MM.1S (cell line): ENCODE measurements at regions not wholly inside any gene's neighbourhood (a gene's known extent, or its start where the extent isn't known, plus 50 kb on each side); places are given as distances from the start of the nearest gene placed in this dataset.

ENCODE experiments used
- EZH2 ChIP-seq: fragments of 300-600 bp; sonication (generic); optimal IDR thresholded peaks from 2 replicates; pipeline ENCODE3; 2017; ENCODE audit warnings: low read depth, mild to moderate bottlenecking, antibody characterized with exemption, low read length, mixed read lengths
- TF ChIP-seq, protein P1 (sequence below): fragments of 300-600 bp; sonication (generic); IDR thresholded peaks from 2 replicates; pipeline ENCODE4 v1.5.1; 2016; ENCODE audit warnings: antibody characterized with exemption, low read length, mixed read lengths

DNA sequence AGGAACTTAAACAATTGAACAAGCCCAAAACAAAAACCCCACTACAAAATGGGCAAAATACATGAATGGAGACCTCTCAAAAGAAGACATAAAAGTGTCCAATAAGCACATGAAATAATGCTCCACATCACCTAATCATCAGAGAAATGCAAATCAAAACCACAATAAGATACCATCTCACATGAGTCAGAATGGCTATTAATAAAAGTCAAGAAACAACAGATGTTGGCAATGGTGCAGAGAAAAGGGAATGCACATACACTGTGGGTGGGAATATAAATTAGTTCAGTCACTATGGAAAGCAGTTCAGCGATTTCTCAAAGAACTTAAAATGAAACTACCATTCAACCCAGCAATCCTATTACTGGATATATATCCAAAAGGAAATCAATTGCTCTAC lies 337.4 kb upstream of the GRIA1 start:
- TF ChIP-seq, protein P1, sequence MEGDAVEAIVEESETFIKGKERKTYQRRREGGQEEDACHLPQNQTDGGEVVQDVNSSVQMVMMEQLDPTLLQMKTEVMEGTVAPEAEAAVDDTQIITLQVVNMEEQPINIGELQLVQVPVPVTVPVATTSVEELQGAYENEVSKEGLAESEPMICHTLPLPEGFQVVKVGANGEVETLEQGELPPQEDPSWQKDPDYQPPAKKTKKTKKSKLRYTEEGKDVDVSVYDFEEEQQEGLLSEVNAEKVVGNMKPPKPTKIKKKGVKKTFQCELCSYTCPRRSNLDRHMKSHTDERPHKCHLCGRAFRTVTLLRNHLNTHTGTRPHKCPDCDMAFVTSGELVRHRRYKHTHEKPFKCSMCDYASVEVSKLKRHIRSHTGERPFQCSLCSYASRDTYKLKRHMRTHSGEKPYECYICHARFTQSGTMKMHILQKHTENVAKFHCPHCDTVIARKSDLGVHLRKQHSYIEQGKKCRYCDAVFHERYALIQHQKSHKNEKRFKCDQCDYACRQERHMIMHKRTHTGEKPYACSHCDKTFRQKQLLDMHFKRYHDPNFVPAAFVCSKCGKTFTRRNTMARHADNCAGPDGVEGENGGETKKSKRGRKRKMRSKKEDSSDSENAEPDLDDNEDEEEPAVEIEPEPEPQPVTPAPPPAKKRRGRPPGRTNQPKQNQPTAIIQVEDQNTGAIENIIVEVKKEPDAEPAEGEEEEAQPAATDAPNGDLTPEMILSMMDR: no peak
- TF ChIP-seq EZH2: no peak
